CD4-positive, alpha-beta memory T cell (primary cell): ENCODE measurements at regions not wholly inside any gene's neighbourhood (a gene's known extent, or its start where the extent isn't known, plus 50 kb on each side); places are given as distances from the start of the nearest gene placed in this dataset.
"Not testable (repeated sequence)": the region's sequence is repeated elsewhere in the genome, so short reads cannot be mapped to it uniquely, and the experiment has no call there.

Source experiments
- CTCF ChIA-PET: fragments of 350-600 bp; sonication (Branson Sonifier 250); formaldehyde crosslinking; loops from one replicate; lab custom pipeline; 2021; ENCODE audit warnings: inconsistent platforms; ENCODE audit not compliant: partially characterized antibody; lab: Charles Lee
- POLR2A ChIA-PET: fragments of 350-600 bp; sonication (Branson Sonifier 250); formaldehyde crosslinking; loops from one replicate; lab custom pipeline; 2021; ENCODE audit not compliant: partially characterized antibody; lab: Charles Lee
- DNase-seq, 5 donors: peaks; one replicate each; pipeline versions ENCODE4 v3.0.0 to v3.0.0-alpha.2; 2020 to 2022; ENCODE audit warnings: mixed read lengths in 1 of 5
- H3K27ac ChIP-seq: one replicate; pipeline ENCODE4 v1.7.0; 2013; ENCODE audit warnings: low read depth, low read length
- H3K27me3 ChIP-seq: 2 replicates; pipeline ENCODE4 v1.7.0; 2013; ENCODE audit warnings: mild to moderate bottlenecking, low read length, moderate library complexity; ENCODE audit not compliant: insufficient read depth
- H3K36me3 ChIP-seq: 2 replicates; pipeline ENCODE4 v1.7.0; 2013; ENCODE audit warnings: mild to moderate bottlenecking, low read length, moderate library complexity; ENCODE audit not compliant: insufficient read depth
- H3K4me1 ChIP-seq: 2 replicates; pipeline ENCODE4 v1.7.0; 2013; ENCODE audit warnings: mild to moderate bottlenecking, low read length, moderate library complexity; ENCODE audit not compliant: insufficient read depth
- H3K4me3 ChIP-seq, 2 donors: one replicate each; pipeline ENCODE4 v1.7.0; 2013; ENCODE audit warnings: low read length in 2 of 2, mild to moderate bottlenecking in 1 of 2
- H3K9me3 ChIP-seq, 2 donors: one replicate each; pipeline ENCODE4 v1.7.0; 2013; ENCODE audit warnings: low read length in 2 of 2, control low read depth in 1 of 2; ENCODE audit not compliant: control insufficient read depth in 1 of 2
- H3K27ac Mint-ChIP-seq, 7 donors: one replicate each; pipeline ENCODE4 v1.8.0; 2020 to 2021; ENCODE audit warnings: mixed read lengths in 7 of 7, mild to moderate bottlenecking in 6 of 7, inconsistent platforms in 3 of 7, moderate library complexity in 3 of 7
- H3K27me3 Mint-ChIP-seq, 2 donors: one replicate each; pipeline ENCODE4 v1.8.0; 2020 to 2021; ENCODE audit warnings: mixed read lengths in 2 of 2
- H3K36me3 Mint-ChIP-seq, 2 donors: one replicate each; pipeline ENCODE4 v1.8.0; 2020 to 2021; ENCODE audit warnings: mixed read lengths in 2 of 2, inconsistent platforms in 1 of 2, mild to moderate bottlenecking in 1 of 2
- H3K4me1 Mint-ChIP-seq, 4 donors: one replicate each; pipeline ENCODE4 v1.8.0; 2020 to 2021; ENCODE audit warnings: mixed read lengths in 4 of 4, mild to moderate bottlenecking in 1 of 4
- H3K4me3 Mint-ChIP-seq, 8 donors: one replicate each; pipeline ENCODE4 v1.8.0; 2020 to 2021; ENCODE audit warnings: mixed read lengths in 8 of 8, mild to moderate bottlenecking in 7 of 8, moderate library complexity in 6 of 8, inconsistent platforms in 3 of 8
- H3K9me3 Mint-ChIP-seq, 8 donors: one replicate each; pipeline ENCODE4 v1.8.0; 2020 to 2021; ENCODE audit warnings: mixed read lengths in 8 of 8, mild to moderate bottlenecking in 5 of 8, inconsistent platforms in 3 of 8, moderate library complexity in 1 of 8
- intact Hi-C: fragments of 100-400 bp; cut with micrococcal nuclease; formaldehyde crosslinking; loops from one replicate; pipeline ENCODE4 v1.15.1; 2023

DNA sequence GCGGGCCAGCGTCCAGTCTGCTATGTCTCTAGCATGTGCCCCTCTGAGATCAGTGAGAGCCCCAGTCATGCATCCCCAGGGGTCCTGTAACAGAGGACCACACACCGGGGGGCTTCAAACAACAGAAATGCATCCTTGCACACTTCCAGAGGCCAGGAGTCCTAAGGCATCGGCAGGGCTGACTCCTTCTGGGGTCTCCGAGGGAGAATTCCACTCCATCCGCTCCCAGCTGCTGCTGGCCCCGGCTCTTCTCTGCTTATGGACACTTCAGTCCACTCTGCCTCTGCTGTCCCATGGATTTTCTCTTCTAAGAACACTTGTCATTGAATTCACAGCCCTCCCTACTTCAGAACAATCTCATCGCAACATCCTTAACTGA lies 157.6 kb downstream of the NPIPB11 start:
- H3K4me1 ChIP-seq, CTCF ChIA-PET, H3K9me3 ChIP-seq, H3K27ac ChIP-seq, H3K4me3 ChIP-seq, DNase-seq, POLR2A ChIA-PET, H3K36me3 ChIP-seq, H3K27me3 ChIP-seq, intact Hi-C loops, H3K27me3 Mint-ChIP-seq, H3K4me3 Mint-ChIP-seq: not testable (repeated sequence)
- peaks cover 9 to 19% (median 11%) of the 10 kb centered on the region in 4 donors for H3K4me1 Mint-ChIP-seq
- H3K9me3 Mint-ChIP-seq: peaks cover 0 to 11% (median 4%) of the 10 kb centered on the region in 8 donors
- H3K36me3 Mint-ChIP-seq: peaks cover 15 to 28% of the 10 kb centered on the region in 2 donors
- peak overlapping the region in 4 of 7 donors; percentile 6 to 80 (median 32) for H3K27ac Mint-ChIP-seq

DNA sequence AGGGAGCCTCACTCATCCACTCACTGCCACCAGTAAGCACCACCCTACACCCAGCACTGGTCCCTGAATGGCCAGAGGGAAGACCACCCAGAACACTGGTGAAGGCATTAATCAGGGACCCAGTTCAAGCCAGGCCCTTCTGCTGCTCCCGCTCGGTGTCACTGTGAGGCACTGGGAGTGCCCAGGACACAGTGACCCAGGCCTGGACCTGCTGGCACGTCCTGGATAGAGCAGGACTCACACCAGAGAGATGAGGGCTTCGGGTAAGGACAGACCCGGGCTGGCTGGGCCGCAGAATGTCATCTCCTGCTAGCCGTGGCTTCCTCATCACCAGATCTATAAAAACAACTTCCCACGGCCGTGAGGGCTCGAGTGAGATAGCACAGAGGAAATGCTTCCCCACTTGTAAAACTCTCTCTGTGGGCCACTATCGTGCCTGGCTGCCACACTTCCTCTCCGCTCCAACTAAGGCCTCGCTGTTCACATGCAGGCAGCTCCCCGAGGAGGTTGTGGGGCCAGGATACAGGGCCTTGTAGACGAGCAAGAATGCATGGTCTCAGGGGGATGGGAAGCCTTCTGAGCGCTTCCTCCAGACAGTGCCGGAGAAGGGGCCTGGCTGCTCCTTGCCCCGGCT lies 158.1 kb downstream of the NPIPB11 start:
- POLR2A ChIA-PET, H3K27me3 ChIP-seq, H3K27ac ChIP-seq, CTCF ChIA-PET, H3K4me1 ChIP-seq, H3K9me3 ChIP-seq, intact Hi-C loops, H3K27me3 Mint-ChIP-seq, H3K4me3 ChIP-seq, H3K36me3 ChIP-seq: not testable (repeated sequence)
- H3K4me3 Mint-ChIP-seq: peak overlapping the region in 6 of 8 donors; percentile 9 to 62 (median 20)
- peak overlapping the region; percentile 24 to 90 (median 66) for H3K27ac Mint-ChIP-seq
- peaks cover 0 to 11% (median 4%) of the 10 kb centered on the region in 8 donors for H3K9me3 Mint-ChIP-seq
- H3K4me1 Mint-ChIP-seq: peaks cover 9 to 19% (median 11%) of the 10 kb centered on the region in 4 donors
- peak in 3 of 5 donors; percentile 8 to 21 (median 20) for DNase-seq
- H3K36me3 Mint-ChIP-seq: peaks cover 15 to 28% of the 10 kb centered on the region in 2 donors

DNA sequence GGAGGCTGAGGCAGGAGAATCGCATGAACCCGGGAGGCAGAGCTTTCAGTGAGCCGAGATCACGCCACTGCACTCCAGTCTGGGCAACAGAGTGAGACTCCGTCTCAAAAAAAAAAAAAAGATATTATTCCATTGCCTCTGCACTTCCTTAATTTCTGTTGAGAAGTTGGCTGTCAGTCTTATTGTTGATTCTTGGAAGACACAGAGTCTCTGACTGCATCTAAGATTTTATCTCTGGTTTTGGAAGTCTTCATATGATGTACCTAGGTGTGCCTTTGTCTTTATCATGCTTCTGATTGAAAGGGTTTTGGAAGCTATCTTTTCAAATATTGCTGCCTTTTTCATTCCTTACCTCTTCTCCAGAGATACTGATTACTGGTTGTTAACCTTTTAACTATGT lies 160.4 kb downstream of the NPIPB11 start:
- H3K4me3 Mint-ChIP-seq, POLR2A ChIA-PET, H3K27me3 ChIP-seq, H3K4me1 ChIP-seq, H3K27me3 Mint-ChIP-seq, H3K36me3 ChIP-seq, H3K27ac Mint-ChIP-seq, intact Hi-C loops, H3K9me3 ChIP-seq, H3K4me3 ChIP-seq, H3K27ac ChIP-seq, DNase-seq, CTCF ChIA-PET: not testable (repeated sequence)
- Mint-ChIP-seq H3K9me3 (peaks cover 0 to 11% (median 4%) of the 10 kb centered on the region in 8 donors), H3K4me1 (peaks cover 9 to 19% (median 11%) of the 10 kb centered on the region in 4 donors), H3K36me3 (peaks cover 9 to 22% of the 10 kb centered on the region in 2 donors)

DNA sequence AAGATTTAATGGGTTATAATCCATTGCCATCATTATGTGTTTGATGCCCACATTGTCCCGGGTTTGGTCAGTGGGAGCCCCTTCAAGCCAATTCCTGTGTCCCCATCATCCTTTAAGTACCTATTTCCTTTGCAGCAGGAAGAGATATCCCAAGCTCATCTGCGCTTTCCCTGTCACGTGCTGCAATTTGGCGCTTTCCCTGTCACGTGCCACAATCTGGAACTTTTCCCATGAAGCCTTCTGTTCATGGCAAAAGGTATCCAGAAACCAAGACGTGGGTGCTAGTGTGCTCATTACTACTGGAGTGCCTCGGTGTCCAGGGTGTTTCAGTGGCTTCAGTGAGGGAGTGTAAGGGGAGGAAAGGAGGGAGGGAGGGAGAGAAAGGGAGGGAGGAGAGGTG lies 168.5 kb downstream of the NPIPB11 start:
- H3K27me3 Mint-ChIP-seq: no peaks in the 10 kb centered on the region
- peaks cover 0 to 9% (median 3%) of the 10 kb centered on the region in 8 donors for H3K9me3 Mint-ChIP-seq
- H3K36me3 ChIP-seq: no peaks in the 10 kb centered on the region
- ChIA-PET CTCF (no interaction called here), POLR2A (no interaction called here)
- H3K4me3 Mint-ChIP-seq: no peak overlapping the region
- H3K27me3 ChIP-seq: no peaks in the 10 kb centered on the region
- H3K36me3 Mint-ChIP-seq: peaks cover 8 to 12% of the 10 kb centered on the region in 2 donors
- no peaks in the 10 kb centered on the region for H3K9me3 ChIP-seq
- H3K4me1 Mint-ChIP-seq: no peaks in the 10 kb centered on the region
- no peak overlapping the region for H3K27ac Mint-ChIP-seq
- no peak overlapping the region for H3K4me3 ChIP-seq
- H3K27ac ChIP-seq: no peak overlapping the region
- H3K4me1 ChIP-seq: no peaks in the 10 kb centered on the region
- intact Hi-C loops: no loop called here
- DNase-seq: no peak

DNA sequence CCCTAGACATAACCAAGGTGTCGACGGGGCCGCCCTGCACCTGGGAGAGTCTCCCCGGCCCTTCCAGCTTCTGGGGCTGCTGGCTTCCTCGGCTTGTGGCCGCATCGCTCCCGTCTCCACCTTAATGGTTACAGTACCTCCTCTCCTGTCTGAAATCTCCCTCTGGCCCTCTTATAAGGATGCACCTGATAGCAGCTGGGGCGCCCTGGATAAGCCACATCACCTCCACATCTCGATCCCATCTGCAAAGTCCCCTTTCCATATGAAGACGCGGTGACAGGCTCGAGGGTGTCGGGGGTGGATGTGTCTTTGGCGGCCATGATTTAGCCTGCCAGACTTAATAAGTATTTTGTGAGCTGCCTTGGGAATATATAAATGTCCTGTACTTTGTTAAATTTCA lies 169.0 kb downstream of the NPIPB11 start:
- H3K36me3 Mint-ChIP-seq: peaks cover 8 to 12% of the 10 kb centered on the region in 2 donors
- H3K4me3 Mint-ChIP-seq, CTCF ChIA-PET, intact Hi-C loops, H3K27me3 ChIP-seq, H3K36me3 ChIP-seq, DNase-seq, H3K4me1 ChIP-seq, H3K27ac Mint-ChIP-seq, POLR2A ChIA-PET, H3K9me3 Mint-ChIP-seq, H3K9me3 ChIP-seq, H3K27ac ChIP-seq, H3K4me1 Mint-ChIP-seq, H3K4me3 ChIP-seq, H3K27me3 Mint-ChIP-seq: not testable (repeated sequence)

DNA sequence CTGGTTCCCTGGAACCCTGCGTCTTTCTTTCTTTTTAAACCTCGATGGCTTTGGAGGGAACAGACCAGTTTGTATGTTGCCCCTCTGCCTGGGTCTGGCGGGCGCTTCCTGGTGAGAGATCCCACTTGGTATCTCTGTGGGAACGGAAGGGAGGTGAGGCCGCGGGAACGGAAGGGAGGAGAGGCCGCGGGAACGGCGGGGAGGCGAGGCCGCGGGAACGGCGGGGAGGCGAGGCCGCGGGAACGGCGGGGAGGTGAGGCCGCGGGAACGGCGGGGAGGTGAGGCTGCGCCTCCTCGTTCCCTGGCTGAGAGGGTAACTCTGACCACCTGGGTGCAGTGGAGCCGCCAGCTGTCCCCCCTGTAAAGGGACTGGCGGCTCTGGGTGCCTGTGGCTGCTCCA lies 169.5 kb downstream of the NPIPB11 start:
- H3K27me3 ChIP-seq, H3K9me3 Mint-ChIP-seq, H3K27me3 Mint-ChIP-seq, H3K4me1 ChIP-seq, H3K27ac ChIP-seq, H3K9me3 ChIP-seq, H3K4me3 ChIP-seq, DNase-seq, POLR2A ChIA-PET, H3K36me3 ChIP-seq, CTCF ChIA-PET, H3K4me3 Mint-ChIP-seq, H3K27ac Mint-ChIP-seq, intact Hi-C loops, H3K4me1 Mint-ChIP-seq: not testable (repeated sequence)
- H3K36me3 Mint-ChIP-seq: peaks cover 8 to 12% of the 10 kb centered on the region in 2 donors

DNA sequence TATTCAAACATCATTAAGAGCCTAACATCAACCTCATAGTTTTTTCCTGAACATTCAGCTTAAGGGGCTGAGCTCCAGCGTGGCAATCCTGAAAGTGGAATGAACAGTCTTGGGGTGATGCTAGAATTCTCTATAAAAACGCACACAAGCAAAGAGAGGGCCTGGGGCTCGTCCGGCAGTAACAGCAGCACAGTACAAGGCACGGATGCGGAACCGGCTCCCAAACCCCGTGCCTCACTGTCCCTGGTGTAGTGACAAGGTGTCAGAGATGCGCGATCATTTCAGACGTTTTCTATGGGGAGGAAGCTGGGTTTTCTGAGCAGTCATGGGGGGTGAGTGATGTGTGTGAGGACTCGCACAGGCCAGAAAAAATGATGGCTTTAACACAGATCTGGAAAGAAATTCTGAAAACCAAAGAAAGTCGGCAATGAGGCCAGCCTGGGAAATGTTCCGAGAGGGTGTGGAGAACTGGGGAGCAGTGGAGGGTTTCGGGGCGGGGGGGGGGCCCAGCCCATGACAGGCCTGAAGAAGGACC lies 170.6 kb downstream of the NPIPB11 start:
- H3K27ac ChIP-seq, H3K36me3 ChIP-seq, H3K4me3 ChIP-seq, DNase-seq, H3K9me3 Mint-ChIP-seq, POLR2A ChIA-PET, H3K27me3 Mint-ChIP-seq, H3K4me1 Mint-ChIP-seq, H3K9me3 ChIP-seq, intact Hi-C loops, CTCF ChIA-PET, H3K27me3 ChIP-seq, H3K4me1 ChIP-seq, H3K4me3 Mint-ChIP-seq: not testable (repeated sequence)
- Mint-ChIP-seq H3K36me3 (peaks cover 8 to 12% of the 10 kb centered on the region in 2 donors), H3K27ac (peak overlapping the region in 1 of 7 donors; percentile 68)
